BLaER1 treated with 17β-estradiol and CSF1 and Interleukin-3, amounts not matched to agents 10 nM and 100 nM (cell line): ENCODE measurements at regions not wholly inside any gene's neighbourhood (a gene's known extent, or its start where the extent isn't known, plus 50 kb on each side); places are given as distances from the start of the nearest gene placed in this dataset.

Experiments used
- H3K27ac ChIP-seq, 11 experiments: shearing (Covaris generic); formaldehyde crosslinking; 2 replicates each; pipeline ENCODE4 v1.8.1; 2022
- H3K27me3 ChIP-seq, 11 experiments: shearing (Covaris generic); formaldehyde crosslinking; 2 replicates each; pipeline ENCODE4 v1.8.1; 2022
- H3K36me3 ChIP-seq, 11 experiments: shearing (Covaris generic); formaldehyde crosslinking; 2 replicates each; pipeline ENCODE4 v1.8.1; 2022
- H3K4me1 ChIP-seq, 10 experiments: shearing (Covaris generic); formaldehyde crosslinking; 2 replicates each; pipeline ENCODE4 v1.8.1; 2022
- H3K4me2 ChIP-seq, 11 experiments: shearing (Covaris generic); formaldehyde crosslinking; 2 replicates each; pipeline ENCODE4 v1.8.1; 2022
- H3K4me3 ChIP-seq, 10 experiments: shearing (Covaris generic); formaldehyde crosslinking; 2 replicates each; pipeline ENCODE4 v1.8.1; 2022
- H3K9ac ChIP-seq, 11 experiments: shearing (Covaris generic); formaldehyde crosslinking; 2 replicates each; pipeline ENCODE4 v1.8.1; 2022
- H3K9me3 ChIP-seq, 11 experiments: shearing (Covaris generic); formaldehyde crosslinking; replicated peaks in 1 of 11; 2 replicates each; pipeline ENCODE4 v1.8.1; 2022
- H4K20me1 ChIP-seq, 11 experiments: shearing (Covaris generic); formaldehyde crosslinking; 2 replicates each; pipeline ENCODE4 v1.8.1; 2022
- Cebpa-rat ChIP-seq, 11 experiments: shearing (Covaris generic); IDR thresholded peaks; 2 replicates each; pipeline ENCODE4 v1.8.1; 2022

GRCh38 chr3:74372743-74373142, 241.7 kb downstream of the CNTN3 start:
- TF ChIP-seq Cebpa-rat (IDR thresholded peaks at IDR 0.05): no peak
- H3K27me3 ChIP-seq: no peaks in the 10 kb centered on the region
- H3K9me3 ChIP-seq: no peaks in the 10 kb centered on the region; a peak in 1 of 22 replicates

GRCh38 chr3:74370342-74370741, 244.1 kb downstream of the CNTN3 start:
- Histone ChIP-seq H3K9ac (no peak overlapping the region), H3K4me2 (no peak overlapping the region), H3K4me1 (no peaks in the 10 kb centered on the region), H3K4me3 (no peak overlapping the region), H4K20me1 (no peaks in the 10 kb centered on the region), H3K27ac (no peak overlapping the region), H3K27me3 (no peaks in the 10 kb centered on the region), H3K9me3 (no peaks in the 10 kb centered on the region), H3K36me3 (no peaks in the 10 kb centered on the region)
- no peak for TF ChIP-seq Cebpa-rat (IDR thresholded peaks at IDR 0.05)

More at GRCh38 chr3:74372743-74373142, 241.7 kb downstream of the CNTN3 start:
- H4K20me1 ChIP-seq: no peaks in the 10 kb centered on the region
- H3K27ac ChIP-seq: no peak overlapping the region
- H3K4me3 ChIP-seq: no peak overlapping the region
- H3K9ac ChIP-seq: no peak overlapping the region
- no peaks in the 10 kb centered on the region for H3K4me1 ChIP-seq
- H3K36me3 ChIP-seq: no peaks in the 10 kb centered on the region
- H3K4me2 ChIP-seq: no peak overlapping the region

GRCh38 chr3:74366331-74366730, 248.1 kb downstream of the CNTN3 start:
- no peaks in the 10 kb centered on the region for H3K27me3 ChIP-seq
- no peaks in the 10 kb centered on the region for H3K9me3 ChIP-seq
- no peak overlapping the region for H3K27ac ChIP-seq
- H3K36me3 ChIP-seq: no peaks in the 10 kb centered on the region
- H3K4me2 ChIP-seq: no peak overlapping the region
- no peaks in the 10 kb centered on the region for H3K4me1 ChIP-seq
- H4K20me1 ChIP-seq: no peaks in the 10 kb centered on the region
- no peak overlapping the region for H3K4me3 ChIP-seq
- TF ChIP-seq Cebpa-rat (IDR thresholded peaks at IDR 0.05): no peak
- no peak overlapping the region for H3K9ac ChIP-seq

GRCh38 chr3:74363346-74363745, 251.1 kb downstream of the CNTN3 start:
- no peak for TF ChIP-seq Cebpa-rat (IDR thresholded peaks at IDR 0.05)
- Histone ChIP-seq H3K4me1 (no peaks in the 10 kb centered on the region), H4K20me1 (no peaks in the 10 kb centered on the region), H3K27me3 (no peaks in the 10 kb centered on the region), H3K36me3 (no peaks in the 10 kb centered on the region), H3K4me3 (no peak overlapping the region), H3K9ac (no peak overlapping the region), H3K9me3 (no peaks in the 10 kb centered on the region), H3K27ac (no peak overlapping the region), H3K4me2 (no peak overlapping the region)

- H3K9ac ChIP-seq: no peak overlapping the region
- H3K4me2 ChIP-seq: no peak overlapping the region
- H3K9me3 ChIP-seq: no peaks in the 10 kb centered on the region
- no peaks in the 10 kb centered on the region for H3K27me3 ChIP-seq
- H3K4me3 ChIP-seq: no peak overlapping the region
- no peak overlapping the region for H3K27ac ChIP-seq
- no peak for TF ChIP-seq Cebpa-rat (IDR thresholded peaks at IDR 0.05)
- H3K4me1 ChIP-seq: no peaks in the 10 kb centered on the region
- H4K20me1 ChIP-seq: no peaks in the 10 kb centered on the region
- H3K36me3 ChIP-seq: no peaks in the 10 kb centered on the region
Observed at GRCh38 chr3:74360406-74360805, 254.1 kb downstream of the CNTN3 start.

GRCh38 chr3:74357881-74358280, 256.6 kb downstream of the CNTN3 start:
- H3K4me3 ChIP-seq: no peak overlapping the region
- no peak overlapping the region for H3K9ac ChIP-seq
- no peak for TF ChIP-seq Cebpa-rat (IDR thresholded peaks at IDR 0.05)
- H4K20me1 ChIP-seq: no peaks in the 10 kb centered on the region
- H3K4me2 ChIP-seq: no peak overlapping the region
- H3K27ac ChIP-seq: no peak overlapping the region
- no peaks in the 10 kb centered on the region for H3K27me3 ChIP-seq
- H3K4me1 ChIP-seq: no peaks in the 10 kb centered on the region
- H3K9me3 ChIP-seq: no peaks in the 10 kb centered on the region
- H3K36me3 ChIP-seq: no peaks in the 10 kb centered on the region

GRCh38 chr3:74353039-74353438, 261.4 kb downstream of the CNTN3 start:
- H3K27ac ChIP-seq: no peak overlapping the region
- no peak overlapping the region for H3K4me3 ChIP-seq
- TF ChIP-seq Cebpa-rat (IDR thresholded peaks at IDR 0.05): no peak
- H3K9ac ChIP-seq: no peak overlapping the region
- no peaks in the 10 kb centered on the region for H3K27me3 ChIP-seq
- no peak overlapping the region for H3K4me2 ChIP-seq
- H3K9me3 ChIP-seq: no peaks in the 10 kb centered on the region
- H3K4me1 ChIP-seq: no peaks in the 10 kb centered on the region
- no peaks in the 10 kb centered on the region for H4K20me1 ChIP-seq
- H3K36me3 ChIP-seq: no peaks in the 10 kb centered on the region

- Histone ChIP-seq H3K27ac (no peak overlapping the region), H3K4me1 (no peaks in the 10 kb centered on the region)
Observed at GRCh38 chr3:74352166-74352565, 262.3 kb downstream of the CNTN3 start.

GRCh38 chr3:74351213-74351612, 263.2 kb downstream of the CNTN3 start:
- H4K20me1 ChIP-seq: no peaks in the 10 kb centered on the region
- no peaks in the 10 kb centered on the region for H3K27me3 ChIP-seq
- TF ChIP-seq Cebpa-rat (IDR thresholded peaks at IDR 0.05): no peak
- no peaks in the 10 kb centered on the region for H3K36me3 ChIP-seq
- no peak overlapping the region for H3K4me2 ChIP-seq
- no peak overlapping the region for H3K27ac ChIP-seq
- H3K9me3 ChIP-seq: no peaks in the 10 kb centered on the region
- no peak overlapping the region for H3K9ac ChIP-seq
- H3K4me1 ChIP-seq: no peaks in the 10 kb centered on the region
- H3K4me3 ChIP-seq: no peak overlapping the region

More at GRCh38 chr3:74352166-74352565, 262.3 kb downstream of the CNTN3 start:
- no peaks in the 10 kb centered on the region for H4K20me1 ChIP-seq
- H3K9me3 ChIP-seq: no peaks in the 10 kb centered on the region
- no peak for TF ChIP-seq Cebpa-rat (IDR thresholded peaks at IDR 0.05)
- no peak overlapping the region for H3K9ac ChIP-seq
- no peak overlapping the region for H3K4me2 ChIP-seq
- H3K4me3 ChIP-seq: no peak overlapping the region
- no peaks in the 10 kb centered on the region for H3K27me3 ChIP-seq
- no peaks in the 10 kb centered on the region for H3K36me3 ChIP-seq

- no peak overlapping the region for H3K4me3 ChIP-seq
Observed at GRCh38 chr3:74349015-74349414, 265.4 kb downstream of the CNTN3 start.

More at GRCh38 chr3:74349015-74349414, 265.4 kb downstream of the CNTN3 start:
- Histone ChIP-seq H3K9ac (no peak overlapping the region), H3K27me3 (no peaks in the 10 kb centered on the region), H3K9me3 (no peaks in the 10 kb centered on the region), H3K27ac (no peak overlapping the region), H3K4me1 (no peaks in the 10 kb centered on the region), H4K20me1 (no peaks in the 10 kb centered on the region), H3K36me3 (no peaks in the 10 kb centered on the region), H3K4me2 (no peak overlapping the region)
- TF ChIP-seq Cebpa-rat (IDR thresholded peaks at IDR 0.05): no peak
